ENCODE measurements at regions not wholly inside any gene's neighbourhood (a gene's known extent, or its start where the extent isn't known, plus 50 kb on each side); places are given as distances from the start of the nearest gene placed in this dataset.
"Not testable (repeated sequence)": the region's sequence is repeated elsewhere in the genome, so short reads cannot be mapped to it uniquely, and the experiment has no call there.

GRCh38 chr13:50153401-50153800 is 138.2 kb downstream of the KCNRG start:
- no peak for DNase-seq (ENCODE audit: low read depth in 3 of 3, low spot score in 2 of 3)

GRCh38 chr13:50153876-50154275 is 138.6 kb downstream of the KCNRG start:
- DNase-seq (ENCODE audit: low read depth in 3 of 3, low spot score in 2 of 3): no peak

- DNase-seq (ENCODE audit: low read depth in 3 of 3, low spot score in 2 of 3): no peak
Measured at GRCh38 chr13:50154697-50155096, 139.5 kb downstream of the KCNRG start.

- DNase-seq (ENCODE audit: low read depth in 3 of 3, low spot score in 2 of 3): no peak
Measured at GRCh38 chr13:50156140-50156539, 140.9 kb downstream of the KCNRG start.

DNA sequence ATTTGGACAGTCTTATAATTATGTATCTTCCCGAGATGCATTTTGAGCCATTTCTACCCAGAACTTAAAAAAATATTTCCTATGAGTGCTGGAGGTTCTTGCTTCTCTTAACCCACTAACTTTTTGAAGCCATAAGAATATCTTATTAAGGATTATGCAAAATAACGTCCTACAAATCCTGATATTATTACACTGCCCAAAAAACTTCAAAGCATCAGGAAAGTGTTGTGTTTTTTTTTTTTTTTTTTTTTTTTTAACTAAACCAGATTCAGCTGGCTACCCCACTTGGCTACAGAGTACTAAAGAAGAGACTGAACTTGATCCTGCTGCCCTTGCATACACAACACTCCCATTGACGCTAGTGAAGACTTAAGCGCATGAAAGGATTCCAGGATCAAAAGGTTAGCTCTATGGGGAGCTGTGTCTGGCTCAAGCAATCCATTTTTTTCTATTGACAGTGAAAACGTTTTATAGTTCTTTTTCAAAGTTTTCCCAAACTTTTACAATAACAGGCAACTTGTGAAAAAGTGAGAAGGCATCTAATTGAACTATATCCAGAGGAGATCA is 141.4 kb downstream of the KCNRG start:
- no peak for DNase-seq (ENCODE audit: low read depth in 3 of 3, low spot score in 2 of 3)

GRCh38 chr13:50158385-50159165 is 143.3 kb downstream of the KCNRG start:
- no peak for DNase-seq (ENCODE audit: low read depth in 3 of 3, low spot score in 2 of 3)

DNA sequence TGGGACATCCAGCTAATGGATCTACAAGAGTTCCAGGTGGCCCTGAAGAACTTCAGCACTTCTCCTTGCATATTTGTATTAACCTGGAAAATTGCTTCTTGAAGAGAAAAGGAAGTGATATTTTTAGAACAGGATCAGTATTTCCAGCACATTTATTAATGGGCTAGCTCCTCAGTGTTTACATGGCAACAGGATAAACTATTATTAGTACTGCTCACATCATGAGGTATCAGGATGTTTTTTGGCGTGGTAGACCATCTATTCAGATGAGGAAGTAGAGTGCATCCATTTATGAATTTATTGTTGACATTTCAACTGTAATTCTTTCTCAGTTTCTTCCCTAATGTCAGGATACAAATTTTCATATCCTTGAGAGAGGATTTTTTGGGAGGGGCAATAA is 144.4 kb downstream of the KCNRG start:
- DNase-seq (ENCODE audit: low read depth in 3 of 3, low spot score in 2 of 3): no peak

DNA sequence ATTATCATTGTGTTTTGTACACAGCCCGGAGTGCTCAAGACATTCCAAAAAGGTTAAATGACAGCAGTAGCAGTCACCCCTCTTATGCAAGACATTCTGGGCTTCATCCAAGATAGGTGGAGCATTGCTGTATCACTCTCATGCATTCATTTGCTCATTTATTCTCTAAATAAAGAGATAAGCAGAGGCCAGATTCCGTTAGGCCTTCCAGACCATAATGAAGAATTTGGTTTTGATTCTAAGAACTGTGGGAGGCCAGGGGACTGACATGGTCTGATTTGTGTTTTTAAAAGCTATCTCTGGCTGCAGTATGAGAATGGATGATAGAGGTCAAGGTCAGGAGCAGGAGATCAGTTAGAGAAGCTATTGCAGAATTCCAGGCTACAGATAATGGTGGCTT is 145.8 kb downstream of the KCNRG start:
- DNase-seq (ENCODE audit: low read depth in 3 of 3, low spot score in 2 of 3): no peak

- DNase-seq (ENCODE audit: low read depth in 3 of 3, low spot score in 2 of 3): no peak
Measured at GRCh38 chr13:50162001-50162400, 146.8 kb downstream of the KCNRG start.

DNA sequence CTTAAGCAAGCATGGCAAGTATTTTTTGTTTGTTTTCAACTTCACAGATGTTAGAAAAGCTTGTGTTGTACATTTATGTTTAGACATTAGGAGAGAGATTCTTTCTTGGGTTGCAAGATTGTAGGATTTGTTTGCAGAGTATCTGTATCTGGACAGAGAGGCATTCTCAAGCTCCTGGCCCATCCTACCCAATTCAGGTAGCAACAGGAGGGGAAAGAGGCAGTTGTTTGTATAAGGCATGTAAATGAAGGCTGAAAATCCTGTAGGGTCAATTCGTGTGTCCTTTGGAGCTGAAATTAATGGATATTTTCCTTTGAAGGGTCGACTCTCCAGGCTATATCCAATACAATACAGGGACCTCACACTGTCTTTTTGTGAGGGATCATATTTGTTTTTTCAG is 147.3 kb downstream of the KCNRG start:
- no peak for DNase-seq (ENCODE audit: low read depth in 3 of 3, low spot score in 2 of 3)

- DNase-seq (ENCODE audit: low read depth in 3 of 3, low spot score in 2 of 3): no peak
Measured at GRCh38 chr13:50167224-50167947, 152.1 kb downstream of the KCNRG start.

DNA sequence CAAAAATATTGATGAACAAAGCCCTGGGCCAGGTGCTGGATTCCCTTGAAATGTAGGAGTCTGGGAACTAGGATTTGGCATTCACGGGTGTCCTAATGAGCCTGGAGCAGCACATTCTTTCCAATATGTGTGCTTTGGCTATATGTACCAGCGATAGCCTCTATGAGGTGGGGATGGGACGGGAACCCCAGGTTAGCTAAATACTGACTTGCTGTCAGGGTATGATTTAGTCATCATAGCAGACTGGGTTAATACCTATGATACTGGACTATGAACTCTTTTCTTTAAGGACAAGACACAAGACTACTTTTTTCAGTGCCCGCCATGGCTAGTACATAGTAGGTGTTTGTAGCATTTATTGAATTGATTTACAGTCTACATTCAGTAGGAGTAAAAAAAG is 152.7 kb downstream of the KCNRG start:
- no peak for DNase-seq (ENCODE audit: low read depth in 3 of 3, low spot score in 2 of 3)

- DNase-seq (ENCODE audit: low read depth in 3 of 3, low spot score in 2 of 3): no peak
Measured at GRCh38 chr13:50168786-50169185, 153.5 kb downstream of the KCNRG start.

DNA sequence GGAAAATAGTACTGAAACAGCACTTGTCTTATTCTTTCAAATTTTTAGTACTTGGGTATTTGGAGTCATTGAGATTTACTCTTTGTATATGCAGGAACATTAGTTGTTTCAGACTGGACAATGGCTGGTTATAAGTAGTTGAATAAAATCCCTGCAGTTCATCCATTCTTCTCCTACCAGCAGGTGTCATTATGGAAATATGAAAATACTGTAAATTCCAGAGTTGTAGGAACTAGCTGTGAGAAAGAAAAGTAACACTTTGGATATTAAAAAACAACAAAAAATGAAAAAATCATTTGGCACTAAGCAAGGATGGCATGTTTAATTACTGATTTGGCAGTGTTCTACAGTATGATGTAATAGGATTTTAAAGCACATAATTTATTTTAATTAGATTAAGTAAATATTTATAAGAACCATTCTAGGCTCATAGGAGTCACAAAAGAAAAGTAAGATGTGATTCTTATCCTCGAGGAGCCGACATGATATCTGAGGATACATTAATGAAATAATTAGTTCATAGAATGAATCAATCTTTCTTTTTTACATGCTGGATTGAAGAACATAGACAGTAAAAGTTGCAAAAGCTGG is 155.3 kb downstream of the KCNRG start:
- no peak for DNase-seq (ENCODE audit: low read depth in 3 of 3, low spot score in 2 of 3)

GRCh38 chr13:50171590-50172282 is 156.5 kb downstream of the KCNRG start:
- DNase-seq (ENCODE audit: low read depth in 3 of 3, low spot score in 2 of 3): no peak

GRCh38 chr13:50173045-50173444 is 157.8 kb downstream of the KCNRG start:
- not testable (repeated sequence) for DNase-seq (ENCODE audit: low read depth in 3 of 3, low spot score in 2 of 3)

GRCh38 chr13:50174630-50175029 is 159.4 kb downstream of the KCNRG start:
- DNase-seq (ENCODE audit: low read depth in 3 of 3, low spot score in 2 of 3): no peak

DNA sequence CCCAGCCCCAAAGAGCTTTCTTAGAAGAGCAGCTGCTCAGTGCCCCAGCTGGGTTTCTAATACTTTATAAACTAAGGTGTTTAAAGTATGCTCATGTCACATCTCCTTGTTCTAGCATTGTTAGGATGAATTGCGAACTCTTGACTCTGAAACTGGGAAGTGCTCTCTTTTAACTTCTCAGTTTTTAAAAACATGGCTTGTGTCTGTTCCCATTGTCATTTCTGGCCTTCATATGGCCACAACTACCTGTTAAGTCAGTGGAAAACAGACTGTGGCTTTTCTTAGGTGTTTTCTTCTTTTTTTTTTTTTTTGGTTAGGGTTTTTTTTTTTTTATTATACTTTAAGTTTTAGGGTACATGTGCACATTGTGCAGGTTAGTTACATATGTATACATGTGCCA is 164.7 kb downstream of the KCNRG start:
- no peak for DNase-seq (ENCODE audit: low read depth in 3 of 3, low spot score in 2 of 3)

- not testable (repeated sequence) for DNase-seq (ENCODE audit: low read depth in 3 of 3, low spot score in 2 of 3)
Measured at GRCh38 chr13:50185769-50186763, 170.8 kb downstream of the KCNRG start.
